HG03442 (cell line): ENCODE measurements at regions not wholly inside any gene's neighbourhood (a gene's known extent, or its start where the extent isn't known, plus 50 kb on each side); places are given as distances from the start of the nearest gene placed in this dataset.

Source experiments
- ATAC-seq: cut with Tn5 transposase; IDR thresholded peaks from one replicate; pipeline ENCODE4 v1.9.1; 2021; ENCODE audit warnings: mild to moderate bottlenecking, moderate library complexity; ENCODE audit not compliant: unreplicated experiment

- no peak for ATAC-seq
Measured at GRCh38 chr1:57696043-57696442, 272.2 kb upstream of the DAB1 start.

DNA sequence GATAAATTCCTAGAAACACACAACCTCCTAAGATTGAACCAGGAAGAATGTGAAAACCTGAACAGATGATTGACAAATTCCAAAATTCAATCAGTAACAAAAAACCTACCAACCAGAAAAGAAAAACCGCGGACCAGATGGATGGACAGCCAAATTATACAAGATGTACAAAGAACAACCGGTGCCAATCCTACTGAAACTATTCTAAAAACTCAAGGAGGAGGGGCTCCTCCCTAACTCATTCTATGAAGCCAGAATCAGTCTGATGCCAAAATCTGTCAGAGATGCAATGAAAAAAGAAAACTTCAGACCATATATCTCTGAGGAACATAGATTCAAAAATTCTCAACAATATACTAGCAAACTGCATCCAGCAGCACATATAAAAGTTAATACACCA lies 262.4 kb upstream of the DAB1 start:
- no peak for ATAC-seq

DNA sequence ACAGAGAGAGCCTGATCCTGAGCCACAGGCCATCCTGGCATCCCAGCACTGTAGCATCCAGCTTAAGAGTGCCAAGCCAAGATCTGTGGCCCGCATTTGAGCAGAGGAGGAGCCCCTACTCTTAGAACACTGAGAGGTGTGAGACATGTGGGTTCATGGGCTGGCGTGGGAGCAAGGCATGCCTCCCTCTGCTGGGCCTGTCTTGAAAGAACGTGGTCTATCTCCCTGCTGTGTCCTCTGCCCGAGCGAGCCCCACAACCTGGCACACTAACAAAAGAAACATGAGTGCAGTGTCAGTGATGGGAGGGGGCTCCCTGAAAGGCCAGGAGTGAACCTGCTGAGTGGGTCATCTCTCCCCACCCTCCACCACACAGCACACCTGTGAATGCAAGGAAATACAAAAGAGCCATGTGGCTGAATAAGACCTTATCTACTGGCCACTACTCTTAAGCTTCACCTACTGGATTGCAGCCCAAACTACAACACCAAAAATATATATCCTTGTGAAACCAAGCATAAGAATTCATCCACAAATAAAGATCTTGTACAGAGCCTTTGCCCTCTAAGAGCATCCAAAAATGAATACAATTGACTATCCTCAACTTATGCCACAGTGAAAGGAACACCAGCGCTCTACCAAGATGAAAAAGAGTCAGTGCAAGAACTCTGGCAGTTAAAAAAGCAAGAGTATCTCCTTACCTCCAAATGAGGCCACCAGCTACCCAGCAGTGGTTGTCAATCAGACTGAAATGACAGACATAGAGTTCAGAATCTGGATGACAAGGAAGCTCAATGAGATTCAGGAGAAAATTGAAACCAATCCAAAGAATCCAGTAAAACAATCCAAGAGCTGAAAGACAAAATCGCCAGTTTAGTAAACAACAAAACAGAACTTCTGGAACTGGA lies 259.4 kb upstream of the DAB1 start:
- ATAC-seq, result no peak

DNA sequence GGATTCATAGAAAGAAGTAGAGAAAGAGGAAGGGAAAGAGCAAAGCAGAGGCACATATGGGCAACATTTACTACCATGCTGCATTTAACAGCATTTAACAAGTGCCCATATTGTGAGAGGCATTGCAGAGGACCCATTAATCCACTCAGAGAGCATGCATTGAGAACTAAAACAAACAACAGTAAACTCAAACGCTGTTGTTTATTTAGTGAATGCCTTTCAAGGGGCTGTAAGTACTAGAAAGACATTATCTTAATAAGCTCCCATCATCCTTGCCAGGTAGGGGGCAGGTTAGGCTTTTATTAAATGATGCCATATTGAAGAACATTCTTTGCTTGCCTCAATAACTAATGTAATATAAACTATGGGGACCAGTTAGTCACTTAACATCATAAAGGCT lies 254.3 kb upstream of the DAB1 start:
- ATAC-seq, result no peak

- no peak for ATAC-seq
Measured at GRCh38 chr1:57675776-57676175, 251.9 kb upstream of the DAB1 start.

GRCh38 chr1:57674801-57675200 lies 250.9 kb upstream of the DAB1 start:
- no peak for ATAC-seq

GRCh38 chr1:57672346-57673140 lies 248.7 kb upstream of the DAB1 start:
- ATAC-seq, result no peak

DNA sequence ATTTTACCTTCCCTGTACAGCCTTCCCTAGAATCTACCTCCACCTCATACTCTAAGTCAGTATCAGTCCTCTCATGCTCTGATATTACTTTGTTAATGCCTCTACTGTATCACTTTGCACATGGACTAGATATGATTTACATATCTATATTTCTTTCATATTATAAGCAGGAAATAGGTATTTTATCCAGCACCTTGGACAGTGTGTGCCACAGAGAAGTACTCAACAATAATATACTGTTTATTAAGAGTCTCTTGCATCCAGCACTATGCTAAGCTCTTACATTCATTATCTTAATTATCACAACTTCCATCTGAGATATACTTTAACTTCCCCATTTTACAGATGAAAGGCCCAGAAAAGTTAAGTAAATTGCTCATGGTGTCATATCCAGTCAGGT lies 247.9 kb upstream of the DAB1 start:
- ATAC-seq, result no peak

- no peak for ATAC-seq
Measured at GRCh38 chr1:57659804-57660203, 235.9 kb upstream of the DAB1 start.

DNA sequence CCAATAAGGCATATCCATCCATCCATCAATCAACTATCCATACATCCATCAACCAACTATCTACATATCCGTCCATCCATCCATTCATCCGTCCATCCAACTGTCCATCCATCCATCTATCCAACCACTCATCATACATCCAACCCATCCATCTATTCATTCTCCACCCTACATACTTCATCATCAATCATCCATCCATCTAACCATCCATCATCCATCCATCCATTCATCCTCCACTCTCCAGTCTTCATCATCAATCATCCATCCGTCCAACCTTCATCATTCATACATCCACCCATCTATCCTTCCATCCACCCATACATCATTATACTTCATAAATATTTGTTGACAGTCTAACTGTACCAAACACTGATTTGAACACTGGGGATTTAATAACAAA lies 231.3 kb upstream of the DAB1 start:
- ATAC-seq, result no peak

DNA sequence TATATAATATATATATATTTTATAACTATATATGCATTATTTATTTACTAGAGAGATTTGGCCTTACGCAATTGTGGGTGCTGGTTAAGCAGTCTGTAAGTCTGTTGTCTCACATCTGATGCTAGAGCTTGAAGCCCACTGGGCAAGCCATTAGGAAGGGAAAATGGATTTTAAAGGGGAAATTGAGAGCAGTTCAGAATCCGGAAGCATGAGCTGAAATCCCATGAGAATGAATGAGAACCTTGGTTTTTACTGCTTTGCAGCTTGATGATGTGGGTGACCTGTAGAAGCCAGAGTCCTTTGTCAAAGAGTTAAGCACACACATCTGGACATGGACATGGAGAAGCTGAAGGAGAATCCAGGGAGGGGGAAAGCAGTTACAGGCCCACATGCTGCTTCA lies 220.8 kb upstream of the DAB1 start:
- no peak for ATAC-seq

DNA sequence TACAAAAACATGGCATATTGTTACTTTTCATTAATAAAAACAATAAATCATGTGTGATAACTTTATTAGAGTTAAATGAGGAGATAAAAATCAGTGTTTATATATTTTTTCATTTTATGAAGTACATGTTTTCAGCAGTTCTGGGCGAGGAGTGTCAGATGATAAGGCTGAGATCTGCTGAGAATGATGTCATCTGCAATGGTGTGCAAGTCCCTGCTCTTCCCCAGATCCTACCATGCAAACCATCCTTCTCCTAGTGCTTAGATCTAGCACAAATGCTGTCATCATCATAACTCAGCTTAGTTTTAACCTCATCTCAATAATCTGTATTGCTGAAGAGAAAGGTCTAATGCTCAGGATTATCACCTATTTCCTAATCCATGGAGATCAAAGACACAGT lies 214.4 kb upstream of the DAB1 start:
- ATAC-seq, result no peak

GRCh38 chr1:57637155-57637554 lies 213.3 kb upstream of the DAB1 start:
- ATAC-seq, result no peak

DNA sequence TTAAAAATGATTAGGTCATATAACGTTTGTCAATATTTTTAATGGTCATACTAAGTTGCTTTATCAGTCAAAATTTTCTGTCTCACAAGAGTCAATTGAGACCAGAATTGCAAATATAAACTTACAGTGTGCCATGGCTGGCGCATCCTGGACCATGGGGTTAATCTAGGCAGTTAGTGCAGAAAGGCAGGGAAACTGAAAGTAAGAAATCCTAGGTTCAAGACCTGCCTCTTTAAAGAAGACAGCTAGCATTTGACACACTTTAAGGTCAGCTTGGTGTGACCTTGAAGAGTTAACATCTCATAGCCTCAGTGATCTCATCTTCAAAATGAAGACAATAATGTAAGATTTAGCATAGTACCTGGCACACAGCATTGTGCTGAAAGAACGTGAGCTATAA lies 210.0 kb upstream of the DAB1 start:
- no peak for ATAC-seq

GRCh38 chr1:57633056-57633455 lies 209.2 kb upstream of the DAB1 start:
- no peak for ATAC-seq

GRCh38 chr1:57632401-57632800 lies 208.5 kb upstream of the DAB1 start:
- no peak for ATAC-seq

DNA sequence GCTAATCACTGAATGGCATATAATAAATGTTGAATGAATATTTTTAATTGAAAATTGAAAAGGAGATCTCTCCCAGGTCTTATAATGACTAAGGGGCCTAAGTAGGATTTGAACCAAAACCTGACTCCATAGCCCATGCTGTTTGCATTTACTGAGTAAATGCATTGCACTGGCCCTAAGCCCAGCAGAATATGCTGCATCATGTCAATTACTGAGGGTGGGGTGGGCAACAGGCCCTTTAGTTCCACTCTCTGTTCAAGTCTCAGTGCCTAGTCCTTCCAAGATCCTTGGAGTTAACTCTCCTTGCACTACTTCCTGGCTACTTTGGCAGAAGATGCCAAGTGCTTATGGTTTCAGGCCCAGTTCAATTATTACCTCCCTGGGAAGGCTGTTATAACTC lies 203.8 kb upstream of the DAB1 start:
- no peak for ATAC-seq

DNA sequence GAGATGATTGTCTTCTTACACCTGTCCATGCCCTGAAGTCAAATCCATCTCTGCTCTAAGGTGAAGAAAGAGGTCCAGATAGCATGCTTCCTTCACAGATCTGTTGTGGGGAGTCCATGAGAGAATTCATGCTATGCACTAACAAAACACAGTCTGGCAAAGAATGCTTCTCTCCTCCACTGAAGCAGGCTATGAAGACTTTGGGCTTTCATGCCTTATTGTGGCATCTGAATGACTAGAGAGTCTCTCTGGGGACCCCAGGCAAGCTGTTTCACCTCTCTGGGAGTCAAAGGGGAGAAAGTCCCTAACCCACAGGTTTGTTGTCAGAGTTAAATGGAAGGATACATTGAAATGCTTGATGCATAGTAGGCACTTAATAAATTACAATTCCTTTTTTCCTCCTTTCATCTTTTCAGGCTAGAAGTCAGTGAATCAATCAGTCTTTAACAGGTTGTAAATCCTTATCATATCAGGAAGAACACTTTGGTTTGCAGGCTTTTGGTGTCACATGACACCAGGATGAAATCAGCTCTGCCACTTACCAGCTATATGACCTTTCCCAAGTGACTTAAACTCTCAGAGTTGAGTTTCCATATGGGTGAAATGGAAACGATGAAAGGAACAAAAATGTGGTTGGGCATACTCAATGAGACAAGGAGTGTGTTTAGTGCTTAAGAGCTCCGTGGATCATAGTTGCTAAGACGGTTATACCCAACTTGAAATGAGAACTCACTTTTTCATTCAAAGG lies 200.1 kb upstream of the DAB1 start:
- no peak for ATAC-seq

DNA sequence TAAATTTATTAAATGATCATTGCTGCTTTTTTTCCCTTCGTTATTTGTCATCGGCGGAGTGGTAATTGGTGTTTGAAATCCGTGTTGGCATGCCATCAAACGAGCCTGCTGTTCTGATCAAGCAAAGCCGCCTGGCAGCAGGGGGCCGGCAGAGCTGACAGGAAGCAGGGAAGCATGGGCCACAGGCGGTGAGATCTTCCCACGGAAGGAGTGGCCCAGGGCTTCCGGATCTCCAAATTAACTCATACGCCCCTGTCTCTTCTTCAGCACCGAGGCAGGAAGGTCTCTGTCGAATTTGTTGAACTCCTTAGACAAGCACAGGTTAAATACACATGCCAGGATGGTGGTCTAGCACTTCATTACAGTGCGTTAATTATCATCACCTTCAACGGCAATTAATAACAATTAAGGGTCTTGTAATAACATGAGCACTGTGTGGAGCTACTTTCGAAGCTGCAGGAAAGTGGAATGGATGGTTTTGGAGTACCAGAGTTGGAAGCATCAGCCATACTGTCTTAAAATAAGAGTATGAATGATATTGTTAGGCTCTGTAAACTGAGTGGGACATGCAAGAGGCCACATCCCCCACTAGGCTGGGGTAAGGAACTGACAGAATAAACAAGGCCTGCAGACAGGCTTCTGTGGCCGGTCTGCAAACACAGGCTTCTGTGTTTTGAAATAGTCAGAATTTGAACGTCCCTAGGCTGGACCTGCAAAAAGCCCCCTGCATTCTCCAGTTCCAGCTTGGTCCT lies 199.4 kb upstream of the DAB1 start:
- no peak for ATAC-seq

DNA sequence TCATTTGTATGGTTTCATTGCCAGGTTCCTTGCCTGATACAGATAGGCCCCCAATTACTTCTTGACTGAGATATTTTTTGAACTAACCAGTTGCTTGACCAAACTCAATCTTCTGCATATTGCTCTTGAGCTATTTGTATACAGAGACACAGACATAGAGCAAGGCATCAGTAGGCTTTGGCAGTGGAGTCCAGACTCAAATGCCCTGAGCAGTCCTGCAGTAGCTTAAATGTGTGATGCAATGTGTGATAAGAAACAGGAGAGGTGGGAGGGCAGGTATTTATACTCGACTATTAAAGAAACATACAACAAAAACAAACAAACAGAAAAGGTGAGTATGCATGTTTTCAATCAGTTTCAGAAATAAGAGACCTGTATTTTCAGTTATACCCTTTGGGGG lies 197.9 kb upstream of the DAB1 start:
- ATAC-seq, result no peak

- no peak for ATAC-seq
Measured at GRCh38 chr1:57620605-57621004, 196.7 kb upstream of the DAB1 start.
